Esophagus squamous epithelium (tissue), 5 donors: ENCODE measurements at regions not wholly inside any gene's neighbourhood (a gene's known extent, or its start where the extent isn't known, plus 50 kb on each side); places are given as distances from the start of the nearest gene placed in this dataset.

Source experiments
- DNase-seq: peaks from one replicate; lab custom pipeline; 2025; lab: John Stamatoyannopoulos, UW
- H3K27ac ChIP-seq, 4 donors: fragments of 200-600 bp; sonication (generic); one replicate each; pipeline ENCODE4 v1.5.1; 2016 to 2019; ENCODE audit warnings: mild to moderate bottlenecking in 1 of 4
- H3K27me3 ChIP-seq, 4 donors: fragments of 200-600 bp; sonication (generic); 1 replicate in 3 of 4; 2 replicates in 1 of 4; pipeline versions ENCODE4 v1.5.1 to v1.6.0; 2017 to 2021; ENCODE audit warnings: antibody characterized with exemption in 1 of 4
- H3K36me3 ChIP-seq, 3 donors: fragments of 200-600 bp; sonication (generic); one replicate each; pipeline ENCODE4 v1.5.1; 2016 to 2019
- H3K4me1 ChIP-seq, 3 donors: fragments of 200-600 bp; sonication (generic); one replicate each; pipeline ENCODE4 v1.5.1; 2017 to 2019
- H3K4me3 ChIP-seq, 4 donors: fragments of 200-600 bp; sonication (generic); 1 replicate in 3 of 4; 2 replicates in 1 of 4; pipeline ENCODE4 v1.5.1; 2016 to 2019; ENCODE audit warnings: mild to moderate bottlenecking in 2 of 4, moderate library complexity in 1 of 4
- H3K9me3 ChIP-seq, 3 donors: fragments of 200-600 bp; sonication (generic); one replicate each; pipeline ENCODE4 v1.5.1; 2016 to 2019
- CTCF ChIP-seq, 6 experiments: fragments of 450-650 bp in 4 of 6; fragments of 200-600 bp in 2 of 6; sonication (generic) in 2 of 6; IDR thresholded peaks; one replicate each; pipeline ENCODE4 v1.5.1; 2016 to 2019; ENCODE audit warnings: antibody characterized with exemption in 6 of 6, mild to moderate bottlenecking in 4 of 6, moderate library complexity in 4 of 6
- POLR2A ChIP-seq, 4 donors: fragments of 450-650 bp; IDR thresholded peaks; one replicate each; pipeline ENCODE4 v1.6.1; 2017; ENCODE audit warnings: antibody characterized with exemption in 4 of 4, mild to moderate bottlenecking in 4 of 4, moderate library complexity in 3 of 4
- WGBS, 2 donors: methylation state at CpG; one replicate each; pipeline ENCODE4 v1.1.5; 2018; 5-methylcytosine and 5-hydroxymethylcytosine counted together
- intact Hi-C: fragments of 100-400 bp; cut with DNase I; formaldehyde crosslinking; loops from one replicate; pipeline ENCODE4 v1.15.0; 2022
- donor health status: DM: yes; HTN: yes; CAD: no.

GRCh38 chr1:185627761-185628501 lies 106.3 kb upstream of the HMCN1 start:
- Histone ChIP-seq H3K27ac (no peak overlapping the region), H3K4me3 (no peak overlapping the region), H3K9me3 (no peaks in the 10 kb centered on the region), H3K36me3 (no peaks in the 10 kb centered on the region), H3K4me1 (peaks cover 0 to 4% (median 0%) of the 10 kb centered on the region in 3 donors), H3K27me3 (no peaks in the 10 kb centered on the region)
- TF ChIP-seq POLR2A (IDR thresholded peaks at IDR 0.05) (no peak), CTCF (IDR thresholded peaks at IDR 0.05) (no peak)
- intact Hi-C loops, result no loop called here
- no peak for DNase-seq
- WGBS, 2 donors, result 89 to 96% methylated on average over 2 of the region's 2 CpGs

GRCh38 chr1:185627171-185627570 lies 107.0 kb upstream of the HMCN1 start:
- TF ChIP-seq CTCF (IDR thresholded peaks at IDR 0.05) (no peak), POLR2A (IDR thresholded peaks at IDR 0.05) (no peak)
- Histone ChIP-seq H3K9me3 (no peaks in the 10 kb centered on the region), H3K4me3 (no peak overlapping the region), H3K27me3 (no peaks in the 10 kb centered on the region), H3K36me3 (no peaks in the 10 kb centered on the region), H3K27ac (no peak overlapping the region), H3K4me1 (no peaks in the 10 kb centered on the region)
- WGBS, 2 donors, result 57 to 70% methylated on average over 3 of the region's 3 CpGs
- no peak for DNase-seq
- intact Hi-C loops, result no loop called here

- no peaks in the 10 kb centered on the region for H3K9me3 ChIP-seq
- no peaks in the 10 kb centered on the region for H3K4me1 ChIP-seq
- TF ChIP-seq CTCF (IDR thresholded peaks at IDR 0.05) (no peak), POLR2A (IDR thresholded peaks at IDR 0.05) (no peak)
- DNase-seq, result no peak
- H3K27me3 ChIP-seq, result no peaks in the 10 kb centered on the region
- H3K27ac ChIP-seq, result no peak overlapping the region
- no peak overlapping the region for H3K4me3 ChIP-seq
- intact Hi-C loops, result no loop called here
- WGBS, 2 donors, result 95 to 96% methylated on average over 3 of the region's 3 CpGs
- H3K36me3 ChIP-seq, result no peaks in the 10 kb centered on the region
These were observed 107.8 kb upstream of the HMCN1 start for GRCh38 chr1:185626344-185626743.

- TF ChIP-seq POLR2A (IDR thresholded peaks at IDR 0.05), result no peak
- intact Hi-C loops, result no loop called here
These were observed 123.2 kb upstream of the HMCN1 start for GRCh38 chr1:185610954-185611353.

DNA sequence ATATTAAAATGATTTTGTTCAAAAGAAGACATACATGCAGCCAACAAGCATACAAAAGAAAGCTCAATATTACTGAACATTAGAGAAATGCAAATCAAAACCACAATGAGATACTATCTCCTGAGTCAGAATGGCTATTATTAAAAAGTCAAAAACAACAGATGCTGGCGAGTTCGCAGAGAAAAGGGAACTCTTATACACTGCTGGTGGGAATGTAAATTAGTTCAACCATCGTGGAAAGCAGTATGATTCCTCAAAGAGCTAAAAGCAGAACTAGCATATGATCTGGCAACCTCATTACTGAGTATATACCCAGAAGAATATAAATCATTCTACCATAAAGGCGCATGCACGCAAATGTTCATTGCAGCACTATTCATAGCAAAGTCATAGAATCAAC lies 126.0 kb upstream of the HMCN1 start:
- intact Hi-C loops, result no loop called here
- no peak for TF ChIP-seq POLR2A (IDR thresholded peaks at IDR 0.05)
- Histone ChIP-seq H3K36me3 (no peaks in the 10 kb centered on the region), H3K4me1 (no peaks in the 10 kb centered on the region), H3K27me3 (no peaks in the 10 kb centered on the region), H3K9me3 (no peaks in the 10 kb centered on the region), H3K27ac (no peak overlapping the region), H3K4me3 (no peak overlapping the region)
- DNase-seq, result no peak
- 67 to 78% methylated on average over 5 of the region's 5 CpGs for WGBS, 2 donors

More at GRCh38 chr1:185610954-185611353, 123.2 kb upstream of the HMCN1 start:
- H3K27ac ChIP-seq, result no peak overlapping the region
- DNase-seq, result no peak
- H3K27me3 ChIP-seq, result peaks cover 0 to 3% (median 0%) of the 10 kb centered on the region in 4 donors
- H3K4me3 ChIP-seq, result no peak overlapping the region
- H3K9me3 ChIP-seq, result no peaks in the 10 kb centered on the region
- H3K36me3 ChIP-seq, result no peaks in the 10 kb centered on the region
- H3K4me1 ChIP-seq, result no peaks in the 10 kb centered on the region

DNA sequence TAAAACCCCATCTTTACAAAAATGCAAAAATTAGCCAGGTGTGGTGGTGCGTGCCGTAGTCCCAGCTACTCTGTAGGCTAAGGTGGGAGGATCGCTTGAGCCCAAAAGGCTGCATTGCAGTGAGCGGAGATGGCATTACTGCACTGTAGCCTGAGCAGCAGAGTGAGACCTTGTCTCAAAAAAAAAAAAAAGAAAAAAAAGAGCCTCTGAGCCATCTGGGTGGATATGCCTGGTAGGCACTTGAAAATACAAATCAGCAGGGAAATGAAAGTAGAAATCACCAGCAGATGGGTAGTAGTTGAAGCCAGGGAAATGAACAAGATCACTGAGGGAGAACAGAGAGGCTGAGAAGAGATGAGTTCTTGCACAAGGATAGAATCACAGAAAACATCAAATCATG lies 131.0 kb upstream of the HMCN1 start:
- Histone ChIP-seq H3K27me3 (no peaks in the 10 kb centered on the region), H3K4me3 (no peak overlapping the region), H3K36me3 (no peaks in the 10 kb centered on the region), H3K27ac (no peak overlapping the region), H3K4me1 (no peaks in the 10 kb centered on the region), H3K9me3 (no peaks in the 10 kb centered on the region)
- no peak for DNase-seq
- 89 to 93% methylated on average over 4 of the region's 4 CpGs for WGBS, 2 donors
- intact Hi-C loops, result no loop called here
- TF ChIP-seq CTCF (IDR thresholded peaks at IDR 0.05), result no peak
- no peak for TF ChIP-seq POLR2A (IDR thresholded peaks at IDR 0.05)
